H9 (cell line): ENCODE measurements at regions not wholly inside any gene's neighbourhood (a gene's known extent, or its start where the extent isn't known, plus 50 kb on each side); places are given as distances from the start of the nearest gene placed in this dataset.
"Not testable (repeated sequence)": the region's sequence is repeated elsewhere in the genome, so short reads cannot be mapped to it uniquely, and the experiment has no call there.

ENCODE experiments used
- DNase-seq: peaks from one replicate; pipeline ENCODE4 v3.0.0-alpha.2; 2017
- H2AFZ ChIP-seq: one replicate; pipeline ENCODE4 v1.6.1; 2013; ENCODE audit warnings: mild to moderate bottlenecking, low read length, control low read depth, moderate library complexity
- H2AK5ac ChIP-seq: 2 replicates; pipeline ENCODE4 v1.6.1; 2013; ENCODE audit warnings: low read length, control low read depth, mixed read lengths; ENCODE audit not compliant: insufficient read length
- H2BK120ac ChIP-seq: one replicate; pipeline ENCODE4 v1.6.1; 2013; ENCODE audit warnings: low read depth, mild to moderate bottlenecking, low read length, control low read depth, inconsistent platforms; ENCODE audit not compliant: poor library complexity, severe bottlenecking
- H2BK12ac ChIP-seq: 2 replicates; pipeline ENCODE4 v1.6.1; 2013; ENCODE audit warnings: low read length, control low read depth, mixed read lengths, low read depth; ENCODE audit not compliant: insufficient read length
- H2BK15ac ChIP-seq: 2 replicates; pipeline ENCODE4 v1.6.1; 2013; ENCODE audit warnings: low read depth, low read length, control low read depth
- H2BK20ac ChIP-seq: one replicate; pipeline ENCODE4 v1.6.1; 2013; ENCODE audit warnings: low read depth, mild to moderate bottlenecking, low read length, control low read depth, inconsistent platforms; ENCODE audit not compliant: poor library complexity, severe bottlenecking
- H2BK5ac ChIP-seq: 2 replicates; pipeline ENCODE4 v1.6.1; 2013; ENCODE audit warnings: low read length, control low read depth, mixed read lengths; ENCODE audit not compliant: insufficient read length
- H3K14ac ChIP-seq: 2 replicates; pipeline ENCODE4 v1.6.1; 2013; ENCODE audit warnings: low read length, control low read depth; ENCODE audit not compliant: insufficient read depth
- H3K18ac ChIP-seq: 2 replicates; pipeline ENCODE4 v1.6.1; 2013; ENCODE audit warnings: low read depth, mild to moderate bottlenecking, mixed read lengths, low read length, control low read depth; ENCODE audit not compliant: insufficient read length
- H3K23ac ChIP-seq: 2 replicates; pipeline ENCODE4 v1.6.1; 2013; ENCODE audit warnings: low read length, control low read depth, mixed read lengths, low read depth; ENCODE audit not compliant: insufficient read length
- H3K23me2 ChIP-seq: 2 replicates; pipeline ENCODE4 v1.6.1; 2013; ENCODE audit warnings: low read depth, mild to moderate bottlenecking, mixed read lengths, low read length, control low read depth; ENCODE audit not compliant: insufficient read length, poor library complexity, severe bottlenecking
- H3K27ac ChIP-seq: 2 replicates; pipeline ENCODE4 v1.5.1; 2013; ENCODE audit warnings: low read length, control low read depth, mixed read lengths, low read depth; ENCODE audit not compliant: insufficient read length
- H3K27me3 ChIP-seq: 2 replicates; pipeline ENCODE4 v1.6.1; 2013; ENCODE audit warnings: low read length, control low read depth, inconsistent platforms; ENCODE audit not compliant: insufficient read depth
- H3K4ac ChIP-seq: 2 replicates; pipeline ENCODE4 v1.6.1; 2013; ENCODE audit warnings: low read depth, mild to moderate bottlenecking, control low read depth, inconsistent platforms, low read length, moderate library complexity
- H3K4me1 ChIP-seq: 2 replicates; pipeline ENCODE4 v1.6.1; 2013; ENCODE audit warnings: low read length, control low read depth, inconsistent platforms; ENCODE audit not compliant: insufficient read depth
- H3K4me2 ChIP-seq: 2 replicates; pipeline ENCODE4 v1.6.1; 2013; ENCODE audit warnings: low read length, control low read depth, mixed read lengths; ENCODE audit not compliant: insufficient read length, insufficient read depth
- H3K56ac ChIP-seq: 2 replicates; pipeline ENCODE4 v1.6.1; 2013; ENCODE audit warnings: low read depth, mild to moderate bottlenecking, mixed read lengths, low read length, control low read depth; ENCODE audit not compliant: insufficient read length
- H3K79me1 ChIP-seq: 2 replicates; pipeline ENCODE4 v1.6.1; 2013; ENCODE audit warnings: low read depth, mild to moderate bottlenecking, moderate library complexity, low read length, control low read depth, inconsistent platforms; ENCODE audit not compliant: insufficient read depth, poor library complexity, severe bottlenecking
- H3K79me2 ChIP-seq: 2 replicates; pipeline ENCODE4 v1.6.1; 2013; ENCODE audit warnings: low read length, control low read depth, inconsistent platforms; ENCODE audit not compliant: insufficient read depth
- H3K9ac ChIP-seq: 2 replicates; pipeline ENCODE4 v1.6.1; 2013; ENCODE audit warnings: low read length, control low read depth, mixed read lengths; ENCODE audit not compliant: insufficient read length; ENCODE audit errors: extremely low read depth
- H3K9me3 ChIP-seq: one replicate; pipeline ENCODE4 v1.6.1; 2013; ENCODE audit warnings: low read depth, low read length, inconsistent platforms; ENCODE audit not compliant: control insufficient read depth
- H3T11ph ChIP-seq: one replicate; pipeline ENCODE4 v1.6.1; 2013; ENCODE audit warnings: mild to moderate bottlenecking, low read length, control low read depth, inconsistent platforms
- H4K20me1 ChIP-seq: one replicate; pipeline ENCODE4 v1.6.1; 2013; ENCODE audit not compliant: control insufficient read depth, insufficient read length, insufficient read depth
- H4K5ac ChIP-seq: 2 replicates; pipeline ENCODE4 v1.6.1; 2013; ENCODE audit warnings: low read depth, mild to moderate bottlenecking, mixed read lengths, low read length, control low read depth; ENCODE audit not compliant: insufficient read length
- H4K8ac ChIP-seq: replicated peaks from 2 replicates; pipeline ENCODE4 v1.6.1; 2013; ENCODE audit warnings: low read length, control low read depth, mixed read lengths, low read depth; ENCODE audit not compliant: insufficient read length
- H4K91ac ChIP-seq: 2 replicates; pipeline ENCODE4 v1.6.1; 2013; ENCODE audit warnings: low read depth, mild to moderate bottlenecking, moderate library complexity, mixed read lengths, low read length, control low read depth; ENCODE audit not compliant: insufficient read length
- H3K27ac Mint-ChIP-seq, 3 experiments: 2 replicates in 2 of 3; 3 replicates in 1 of 3; pipeline ENCODE4 v1.8.0; 2020 to 2021; ENCODE audit warnings: mixed read lengths in 3 of 3, mild to moderate bottlenecking in 1 of 3, moderate library complexity in 1 of 3
- H3K27me3 Mint-ChIP-seq: 2 replicates; pipeline ENCODE4 v1.8.0; 2021; ENCODE audit warnings: low read depth, mild to moderate bottlenecking, moderate library complexity, mixed read lengths
- H3K36me3 Mint-ChIP-seq, 3 experiments: 2 replicates in 2 of 3; 3 replicates in 1 of 3; pipeline ENCODE4 v1.8.0; 2020 to 2021; ENCODE audit warnings: low read depth in 3 of 3, mixed read lengths in 3 of 3; ENCODE audit not compliant: insufficient read depth in 1 of 3
- H3K4me1 Mint-ChIP-seq, 2 experiments: 2 replicates each; pipeline ENCODE4 v1.8.0; 2020; ENCODE audit warnings: mixed read lengths in 2 of 2
- H3K4me3 Mint-ChIP-seq, 2 experiments: 2 replicates in 1 of 2; 3 replicates in 1 of 2; pipeline ENCODE4 v1.8.0; 2020 to 2021; ENCODE audit warnings: mild to moderate bottlenecking in 2 of 2, mixed read lengths in 2 of 2, moderate library complexity in 1 of 2
- H3K9me3 Mint-ChIP-seq, 2 experiments: 2 replicates in 1 of 2; 3 replicates in 1 of 2; pipeline ENCODE4 v1.8.0; 2020; ENCODE audit warnings: mild to moderate bottlenecking in 2 of 2, mixed read lengths in 2 of 2, moderate library complexity in 1 of 2
- WGBS: extraction: QIAGEN DNeasy Blood & Tissue Kit; methylation state at CpG from one replicate; pipeline ENCODE4 v1.1.7; 2013; ENCODE audit warnings: missing lambda C conversion rate, low lambda C conversion rate, mixed read lengths; ENCODE audit not compliant: insufficient read length; ENCODE audit errors: extremely low coverage; 5-methylcytosine and 5-hydroxymethylcytosine counted together

- not testable (repeated sequence) for H3T11ph ChIP-seq, H3K23ac ChIP-seq, H3K4me3 Mint-ChIP-seq, H3K23me2 ChIP-seq, H3K27ac ChIP-seq, H2AFZ ChIP-seq, H3K18ac ChIP-seq, H3K36me3 Mint-ChIP-seq, H3K27ac Mint-ChIP-seq, H3K79me2 ChIP-seq, H4K8ac ChIP-seq, H3K79me1 ChIP-seq, H3K4ac ChIP-seq, H3K27me3 ChIP-seq, H2BK12ac ChIP-seq, H4K5ac ChIP-seq, H2BK15ac ChIP-seq, H3K56ac ChIP-seq, H3K14ac ChIP-seq, H3K27me3 Mint-ChIP-seq, H2BK20ac ChIP-seq, H3K4me1 Mint-ChIP-seq, H2BK120ac ChIP-seq, H3K9ac ChIP-seq, H4K20me1 ChIP-seq, H4K91ac ChIP-seq, DNase-seq, H3K4me1 ChIP-seq, H3K4me2 ChIP-seq, H2AK5ac ChIP-seq, H2BK5ac ChIP-seq
- H3K9me3 Mint-ChIP-seq = peaks cover 76 to 80% of the 10 kb centered on the region in 2 experiments
- WGBS = no CpG with 5 or more reads among the region's 2 CpGs
- peaks cover 14% of the 10 kb centered on the region for H3K9me3 ChIP-seq
Measured at GRCh38 chr19:21613201-21613600, 107.8 kb downstream of the ZNF429 start.
